Adrenal gland (tissue), 5 donors: ENCODE measurements at regions not wholly inside any gene's neighbourhood (a gene's known extent, or its start where the extent isn't known, plus 50 kb on each side); places are given as distances from the start of the nearest gene placed in this dataset.

Experiments used
- POLR2A ChIP-seq, 2 donors: fragments of 450-650 bp; IDR thresholded peaks; one replicate each; pipeline ENCODE4 v1.6.1; 2017; ENCODE audit warnings: antibody characterized with exemption in 2 of 2, mild to moderate bottlenecking in 2 of 2, moderate library complexity in 1 of 2
- TF ChIP-seq, protein P1 (sequence below), 6 experiments: fragments of 450-650 bp in 4 of 6; fragments of 200-600 bp in 2 of 6; sonication (generic) in 1 of 6; IDR thresholded peaks; 1 replicate in 5 of 6; 2 replicates in 1 of 6; pipeline versions ENCODE4 v1.5.1 to v1.8.0; 2016 to 2021; ENCODE audit warnings: antibody characterized with exemption in 6 of 6, mild to moderate bottlenecking in 2 of 6, moderate library complexity in 1 of 6
- donor health status: DM: no; HTN: no; CAD: no.

DNA sequence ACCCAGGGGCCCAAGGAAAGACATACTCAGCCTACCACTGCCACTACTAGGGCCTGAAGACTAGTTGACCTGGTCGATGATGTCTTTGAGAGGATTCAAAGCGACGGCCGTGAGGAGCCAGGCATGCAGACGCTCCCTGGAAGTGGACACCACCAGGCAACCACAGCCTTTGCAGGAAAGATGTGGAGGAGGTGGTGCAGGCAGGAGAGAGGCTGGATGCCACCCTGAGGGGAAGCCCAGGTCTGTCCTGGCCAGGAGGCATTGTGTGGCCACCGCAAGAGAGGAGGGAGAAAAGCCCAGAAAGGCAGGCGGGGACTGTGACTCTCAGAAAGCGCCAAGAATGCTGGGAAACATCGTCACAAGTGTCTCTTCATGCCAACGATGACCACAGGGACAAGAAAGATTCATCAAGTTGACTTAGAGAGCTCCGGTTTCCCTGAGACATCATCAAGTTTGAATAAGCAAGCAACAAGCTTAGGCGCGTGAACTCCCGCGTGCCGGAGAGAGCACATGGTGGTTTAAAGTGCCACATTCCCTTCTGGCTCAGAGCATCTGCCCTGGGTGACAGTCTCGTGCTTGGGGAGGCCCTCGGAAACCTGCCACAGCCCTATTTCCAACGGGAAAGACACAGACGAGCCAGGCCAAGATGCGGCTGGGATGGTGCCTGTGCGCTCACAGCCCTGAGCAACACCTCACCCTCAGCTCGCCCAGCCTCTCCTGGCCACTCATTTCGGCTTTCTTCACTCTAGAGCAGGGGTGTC is 464.5 kb upstream of the SALL3 start:
- TF ChIP-seq, protein P1, sequence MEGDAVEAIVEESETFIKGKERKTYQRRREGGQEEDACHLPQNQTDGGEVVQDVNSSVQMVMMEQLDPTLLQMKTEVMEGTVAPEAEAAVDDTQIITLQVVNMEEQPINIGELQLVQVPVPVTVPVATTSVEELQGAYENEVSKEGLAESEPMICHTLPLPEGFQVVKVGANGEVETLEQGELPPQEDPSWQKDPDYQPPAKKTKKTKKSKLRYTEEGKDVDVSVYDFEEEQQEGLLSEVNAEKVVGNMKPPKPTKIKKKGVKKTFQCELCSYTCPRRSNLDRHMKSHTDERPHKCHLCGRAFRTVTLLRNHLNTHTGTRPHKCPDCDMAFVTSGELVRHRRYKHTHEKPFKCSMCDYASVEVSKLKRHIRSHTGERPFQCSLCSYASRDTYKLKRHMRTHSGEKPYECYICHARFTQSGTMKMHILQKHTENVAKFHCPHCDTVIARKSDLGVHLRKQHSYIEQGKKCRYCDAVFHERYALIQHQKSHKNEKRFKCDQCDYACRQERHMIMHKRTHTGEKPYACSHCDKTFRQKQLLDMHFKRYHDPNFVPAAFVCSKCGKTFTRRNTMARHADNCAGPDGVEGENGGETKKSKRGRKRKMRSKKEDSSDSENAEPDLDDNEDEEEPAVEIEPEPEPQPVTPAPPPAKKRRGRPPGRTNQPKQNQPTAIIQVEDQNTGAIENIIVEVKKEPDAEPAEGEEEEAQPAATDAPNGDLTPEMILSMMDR (IDR thresholded peaks at IDR 0.05) = no peak
- TF ChIP-seq POLR2A (IDR thresholded peaks at IDR 0.05) = no peak
